Dedifferentiated amniotic fluid mesenchymal stem cell (primary cell): ENCODE measurements at regions not wholly inside any gene's neighbourhood (a gene's known extent, or its start where the extent isn't known, plus 50 kb on each side); places are given as distances from the start of the nearest gene placed in this dataset.

Experiments used
- DNase-seq: peaks from one replicate; pipeline ENCODE4 v3.0.0-alpha.2; 2016; ENCODE audit errors: extremely low spot score

- DNase-seq = no peak
Observed at GRCh38 chr6:144823131-144823530, 538.0 kb downstream of the UTRN start.

DNA sequence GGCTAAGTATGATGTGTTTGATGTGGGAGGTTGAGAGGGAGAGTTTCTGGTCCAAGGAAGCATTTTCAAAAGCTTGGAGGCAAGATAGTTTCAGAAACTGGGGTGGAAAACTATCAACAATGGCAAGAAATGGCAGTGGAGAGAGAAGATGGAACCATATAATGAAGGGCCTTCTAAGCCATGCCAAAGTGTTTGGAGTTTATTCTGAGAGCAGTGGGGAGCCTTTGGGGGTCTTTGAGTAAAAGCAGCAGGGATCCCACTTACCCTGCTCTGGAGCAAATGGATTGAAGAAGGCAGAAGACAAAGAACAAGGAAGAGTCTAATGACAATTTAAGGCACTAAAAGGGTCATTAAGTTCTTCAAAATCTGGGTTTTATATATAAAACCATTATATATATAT, 538.9 kb downstream of the UTRN start:
- DNase-seq = no peak

GRCh38 chr6:144834426-144835038, 549.4 kb downstream of the UTRN start:
- no peak for DNase-seq

- DNase-seq = no peak
Observed at GRCh38 chr6:144835322-144835973, 550.3 kb downstream of the UTRN start.

DNA sequence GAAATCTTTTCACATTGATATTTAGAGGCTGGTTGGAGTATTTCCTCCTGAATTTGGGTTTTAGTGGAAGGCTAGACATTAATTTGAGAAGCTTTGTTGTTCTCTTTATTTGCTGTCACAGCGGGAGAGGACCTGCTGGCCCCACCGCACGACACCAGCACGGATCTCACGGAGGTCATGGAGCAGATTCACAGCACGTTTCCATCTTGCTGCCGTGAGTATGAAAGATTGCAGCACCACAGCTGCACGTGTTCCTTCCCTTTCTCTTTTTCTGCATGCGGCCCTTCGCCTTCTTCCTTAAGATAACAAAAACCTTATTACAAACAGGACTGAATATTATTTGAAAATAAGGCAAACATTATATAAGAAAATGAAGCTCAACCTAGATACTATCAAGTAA, 555.5 kb downstream of the UTRN start:
- no peak for DNase-seq

- no peak for DNase-seq
Observed at GRCh38 chr6:144843701-144844100, 558.6 kb downstream of the UTRN start.

- no peak for DNase-seq
Observed at GRCh38 chr6:144844596-144844995, 559.5 kb downstream of the UTRN start.

GRCh38 chr6:144845186-144845585, 560.1 kb downstream of the UTRN start:
- DNase-seq = peak; percentile 28

GRCh38 chr6:144847916-144848315, 562.8 kb downstream of the UTRN start:
- DNase-seq = no peak

- no peak for DNase-seq
Observed at GRCh38 chr6:144849920-144850319, 564.8 kb downstream of the UTRN start.

DNA sequence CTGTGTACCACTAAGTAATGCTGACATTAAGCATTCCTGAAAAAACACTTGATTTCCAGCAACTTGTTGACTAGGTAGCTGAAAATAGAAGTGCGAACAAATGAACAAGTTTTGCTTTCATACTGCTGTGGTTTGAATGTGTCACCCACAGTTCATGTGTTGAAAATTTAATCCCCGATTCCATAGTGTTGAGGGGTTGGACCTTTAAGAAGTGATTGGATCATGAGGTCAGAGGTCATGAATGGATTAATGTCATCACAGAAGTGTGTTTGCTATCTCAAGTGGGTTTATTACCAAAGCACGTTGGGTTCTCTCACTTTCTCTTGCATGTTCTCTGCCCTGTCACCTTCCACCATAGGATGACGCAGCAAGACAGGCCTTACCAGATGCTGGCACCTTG, 568.5 kb downstream of the UTRN start:
- no peak for DNase-seq

GRCh38 chr6:144854654-144855053, 569.5 kb downstream of the UTRN start:
- no peak for DNase-seq

DNA sequence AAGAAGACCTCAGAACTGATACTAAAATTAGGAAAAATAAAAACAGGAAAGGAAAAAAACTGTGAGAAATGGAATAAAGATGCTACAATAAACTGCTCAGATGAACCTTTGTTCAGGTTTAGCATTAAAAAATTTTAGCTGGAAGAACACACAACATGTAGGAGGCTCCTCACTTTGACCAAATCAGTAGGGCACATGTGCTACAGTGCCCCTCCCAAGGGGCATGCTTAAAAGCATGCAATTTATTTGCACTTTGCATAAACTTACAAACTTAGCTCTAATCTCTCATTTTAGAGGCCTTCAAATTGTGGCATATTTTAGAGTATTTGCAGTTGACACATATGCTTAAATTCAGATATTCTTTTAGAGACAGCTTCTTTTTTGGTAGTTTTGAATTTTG, 570.2 kb downstream of the UTRN start:
- DNase-seq = no peak

- no peak for DNase-seq
Observed at GRCh38 chr6:144855812-144856531, 570.8 kb downstream of the UTRN start.

GRCh38 chr6:144856622-144857021, 571.5 kb downstream of the UTRN start:
- DNase-seq = no peak

DNA sequence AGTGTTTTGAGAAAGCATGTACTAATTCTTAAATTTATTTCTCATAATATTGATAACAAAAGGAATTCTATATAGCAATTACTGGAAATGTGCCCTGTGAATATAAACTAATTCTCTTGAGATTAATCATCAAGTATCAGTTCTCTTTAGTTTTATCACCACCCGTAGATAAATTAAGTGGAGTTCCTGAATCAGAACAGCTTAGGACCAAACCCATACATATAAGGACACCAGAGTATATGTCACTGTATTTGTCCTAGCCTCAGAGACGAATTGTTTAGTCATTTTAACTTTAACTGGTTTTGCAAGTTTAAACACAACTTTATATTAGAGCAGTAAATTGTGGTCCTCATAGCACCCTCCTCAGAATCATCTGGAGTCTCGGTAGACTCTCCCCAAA, 572.0 kb downstream of the UTRN start:
- DNase-seq = no peak

GRCh38 chr6:144862769-144863168, 577.6 kb downstream of the UTRN start:
- DNase-seq = no peak

- DNase-seq = no peak
Observed at GRCh38 chr6:144867761-144868160, 582.6 kb downstream of the UTRN start.

- no peak for DNase-seq
Observed at GRCh38 chr6:144870782-144871181, 585.6 kb downstream of the UTRN start.

DNA sequence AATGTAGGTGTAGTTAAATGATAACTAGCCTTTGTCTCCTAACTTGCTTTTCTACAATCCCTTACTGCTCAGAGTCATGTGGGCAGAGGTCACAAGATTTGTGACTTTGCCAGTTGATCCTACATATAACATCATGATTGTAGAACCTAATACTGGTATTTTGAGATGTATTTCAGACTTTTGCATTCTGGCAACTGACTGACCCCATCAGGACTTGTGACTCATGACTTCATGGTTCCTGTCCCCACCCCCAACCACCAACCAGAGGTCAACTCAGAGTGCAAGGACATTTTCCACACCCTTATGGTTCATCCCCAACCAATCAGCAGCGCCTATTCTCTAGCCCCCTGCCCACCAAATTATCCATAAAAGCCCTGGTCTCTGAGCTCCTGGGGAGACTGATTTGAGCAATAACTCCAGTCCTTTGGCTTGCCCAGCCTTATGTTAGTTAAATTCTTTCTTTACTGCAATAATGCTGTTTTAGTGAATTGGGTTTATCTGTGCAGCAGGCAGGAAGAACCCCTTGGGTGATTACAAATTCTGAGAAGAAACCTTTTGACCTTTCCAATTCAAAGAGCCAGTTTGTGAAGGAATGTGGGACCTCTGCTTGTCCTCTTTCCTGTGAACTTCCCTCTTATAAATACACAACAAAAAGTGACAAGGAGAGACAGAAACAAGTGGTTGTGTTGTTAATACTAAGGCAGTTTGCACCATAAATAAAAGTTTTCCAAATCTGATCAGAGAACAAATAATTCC, 588.7 kb downstream of the UTRN start:
- no peak for DNase-seq

- DNase-seq = no peak
Observed at GRCh38 chr6:144876689-144877088, 591.6 kb downstream of the UTRN start.

GRCh38 chr6:144877118-144877517, 592.0 kb downstream of the UTRN start:
- no peak for DNase-seq

- DNase-seq = no peak
Observed at GRCh38 chr6:144878577-144878976, 593.4 kb downstream of the UTRN start.
